Ishikawa (cell line): ENCODE measurements at regions not wholly inside any gene's neighbourhood (a gene's known extent, or its start where the extent isn't known, plus 50 kb on each side); places are given as distances from the start of the nearest gene placed in this dataset.

ENCODE experiments used
- CEBPB ChIP-seq: IDR thresholded peaks from 2 replicates; pipeline ENCODE4 v1.6.1; 2012
- CREB1 ChIP-seq: IDR thresholded peaks from 2 replicates; pipeline ENCODE4 v1.6.1; 2012; ENCODE audit warnings: low read depth
- EGR1 ChIP-seq: IDR thresholded peaks from 2 replicates; pipeline ENCODE4 v1.6.1; 2012
- EP300 ChIP-seq: IDR thresholded peaks from 2 replicates; pipeline ENCODE4 v1.6.1; 2012; ENCODE audit warnings: borderline replicate concordance
- FOXM1 ChIP-seq: IDR thresholded peaks from 2 replicates; pipeline ENCODE4 v1.6.1; 2012; ENCODE audit warnings: low read depth, borderline replicate concordance
- NFIC ChIP-seq: IDR thresholded peaks from 2 replicates; pipeline ENCODE4 v1.6.1; 2012
- RAD21 ChIP-seq: IDR thresholded peaks from 2 replicates; pipeline ENCODE4 v1.6.1; 2012; ENCODE audit warnings: low read depth
- TAF1 ChIP-seq: IDR thresholded peaks from 2 replicates; pipeline ENCODE4 v1.6.1; 2012; ENCODE audit warnings: low read depth, mild to moderate bottlenecking
- TCF12 ChIP-seq: IDR thresholded peaks from 2 replicates; pipeline ENCODE4 v1.6.1; 2012; ENCODE audit warnings: low read depth
- TEAD4 ChIP-seq: IDR thresholded peaks from 2 replicates; pipeline ENCODE4 v1.6.1; 2012
- YY1 ChIP-seq: IDR thresholded peaks from 2 replicates; pipeline ENCODE4 v1.6.1; 2012; ENCODE audit warnings: low read depth
- ZBTB7A ChIP-seq: IDR thresholded peaks from 2 replicates; pipeline ENCODE4 v1.6.1; 2012; ENCODE audit warnings: low read depth
- TF ChIP-seq, protein P1 (sequence below): IDR thresholded peaks from 2 replicates; pipeline ENCODE4 v1.6.1; 2012
- TF ChIP-seq, protein P2 (sequence below): IDR thresholded peaks from 2 replicates; pipeline ENCODE4 v1.6.1; 2012
- TF ChIP-seq, protein P3 (sequence below): IDR thresholded peaks from 2 replicates; pipeline ENCODE4 v1.6.1; 2012; ENCODE audit warnings: low read depth, mild to moderate bottlenecking

DNA sequence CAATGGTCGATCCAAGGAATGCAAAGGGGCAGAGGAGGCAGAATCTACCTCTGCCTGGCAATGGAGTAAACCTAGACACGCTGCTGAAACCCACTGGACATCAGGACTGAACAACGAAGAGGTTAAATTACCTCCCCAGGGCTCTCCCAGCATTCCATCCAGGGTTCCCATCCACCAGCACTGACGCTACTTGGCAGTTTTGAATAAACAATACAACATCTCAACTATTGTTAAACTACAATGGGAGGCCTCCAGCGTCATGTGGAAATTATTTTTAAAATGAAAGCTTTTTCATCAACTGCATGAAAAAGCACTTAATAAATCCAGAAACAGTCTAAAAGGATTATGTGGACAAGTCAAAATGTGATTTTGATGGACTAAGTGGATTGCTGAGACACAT is 96.8 kb upstream of the NHSL1 start:
- TF ChIP-seq, protein P1, sequence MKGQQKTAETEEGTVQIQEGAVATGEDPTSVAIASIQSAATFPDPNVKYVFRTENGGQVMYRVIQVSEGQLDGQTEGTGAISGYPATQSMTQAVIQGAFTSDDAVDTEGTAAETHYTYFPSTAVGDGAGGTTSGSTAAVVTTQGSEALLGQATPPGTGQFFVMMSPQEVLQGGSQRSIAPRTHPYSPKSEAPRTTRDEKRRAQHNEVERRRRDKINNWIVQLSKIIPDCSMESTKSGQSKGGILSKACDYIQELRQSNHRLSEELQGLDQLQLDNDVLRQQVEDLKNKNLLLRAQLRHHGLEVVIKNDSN: no peak
- no peak for TF ChIP-seq NFIC
- TF ChIP-seq TAF1: no peak
- TF ChIP-seq EP300: no peak
- no peak for TF ChIP-seq RAD21
- TF ChIP-seq YY1: no peak
- TF ChIP-seq, protein P2, sequence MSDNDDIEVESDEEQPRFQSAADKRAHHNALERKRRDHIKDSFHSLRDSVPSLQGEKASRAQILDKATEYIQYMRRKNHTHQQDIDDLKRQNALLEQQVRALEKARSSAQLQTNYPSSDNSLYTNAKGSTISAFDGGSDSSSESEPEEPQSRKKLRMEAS: no peak
- TF ChIP-seq, protein P3, sequence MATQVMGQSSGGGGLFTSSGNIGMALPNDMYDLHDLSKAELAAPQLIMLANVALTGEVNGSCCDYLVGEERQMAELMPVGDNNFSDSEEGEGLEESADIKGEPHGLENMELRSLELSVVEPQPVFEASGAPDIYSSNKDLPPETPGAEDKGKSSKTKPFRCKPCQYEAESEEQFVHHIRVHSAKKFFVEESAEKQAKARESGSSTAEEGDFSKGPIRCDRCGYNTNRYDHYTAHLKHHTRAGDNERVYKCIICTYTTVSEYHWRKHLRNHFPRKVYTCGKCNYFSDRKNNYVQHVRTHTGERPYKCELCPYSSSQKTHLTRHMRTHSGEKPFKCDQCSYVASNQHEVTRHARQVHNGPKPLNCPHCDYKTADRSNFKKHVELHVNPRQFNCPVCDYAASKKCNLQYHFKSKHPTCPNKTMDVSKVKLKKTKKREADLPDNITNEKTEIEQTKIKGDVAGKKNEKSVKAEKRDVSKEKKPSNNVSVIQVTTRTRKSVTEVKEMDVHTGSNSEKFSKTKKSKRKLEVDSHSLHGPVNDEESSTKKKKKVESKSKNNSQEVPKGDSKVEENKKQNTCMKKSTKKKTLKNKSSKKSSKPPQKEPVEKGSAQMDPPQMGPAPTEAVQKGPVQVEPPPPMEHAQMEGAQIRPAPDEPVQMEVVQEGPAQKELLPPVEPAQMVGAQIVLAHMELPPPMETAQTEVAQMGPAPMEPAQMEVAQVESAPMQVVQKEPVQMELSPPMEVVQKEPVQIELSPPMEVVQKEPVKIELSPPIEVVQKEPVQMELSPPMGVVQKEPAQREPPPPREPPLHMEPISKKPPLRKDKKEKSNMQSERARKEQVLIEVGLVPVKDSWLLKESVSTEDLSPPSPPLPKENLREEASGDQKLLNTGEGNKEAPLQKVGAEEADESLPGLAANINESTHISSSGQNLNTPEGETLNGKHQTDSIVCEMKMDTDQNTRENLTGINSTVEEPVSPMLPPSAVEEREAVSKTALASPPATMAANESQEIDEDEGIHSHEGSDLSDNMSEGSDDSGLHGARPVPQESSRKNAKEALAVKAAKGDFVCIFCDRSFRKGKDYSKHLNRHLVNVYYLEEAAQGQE: no peak
- no peak for TF ChIP-seq TEAD4

DNA sequence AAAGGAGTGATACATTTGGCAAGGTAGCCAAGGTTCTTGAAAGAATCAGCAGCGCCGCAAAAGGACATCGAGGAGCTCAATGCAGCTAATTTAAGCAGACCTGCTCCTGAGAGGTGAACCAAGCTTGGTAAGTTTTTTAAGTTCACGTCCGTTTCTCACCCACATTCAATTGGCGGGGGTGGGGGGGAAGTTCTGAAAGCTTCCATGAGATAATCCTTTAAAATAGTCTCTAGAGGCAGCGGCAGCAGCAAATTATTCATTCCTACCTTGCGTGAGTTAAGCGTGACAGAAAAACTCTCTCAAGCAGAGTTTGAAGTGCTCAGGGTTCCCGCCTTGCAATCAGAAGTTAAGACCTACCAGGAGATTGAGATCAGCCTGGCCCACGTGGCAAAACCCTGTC is 97.3 kb upstream of the NHSL1 start:
- no peak for TF ChIP-seq TEAD4
- TF ChIP-seq CEBPB: no peak
- TF ChIP-seq, protein P3: no peak

DNA sequence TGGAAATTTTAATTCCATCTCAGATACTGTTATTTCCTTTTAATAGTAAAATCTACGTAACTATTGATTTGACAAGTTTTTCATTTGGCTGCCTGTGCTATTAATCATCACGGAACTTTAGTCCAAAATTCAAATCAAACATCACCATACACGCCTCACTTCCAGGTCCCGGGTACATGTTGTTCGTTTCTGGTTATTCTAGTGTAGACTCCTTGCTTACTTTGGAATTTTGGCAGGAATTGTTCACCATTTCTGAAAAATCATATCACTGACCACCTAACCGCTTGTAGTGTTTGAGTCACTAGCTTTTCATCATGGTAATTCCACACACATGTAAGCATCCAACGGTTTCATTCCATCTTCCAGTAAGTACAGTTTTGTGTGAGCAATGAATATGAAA is 98.0 kb upstream of the NHSL1 start:
- TF ChIP-seq YY1 (no peak), TCF12 (no peak), NFIC (no peak), CEBPB (no peak), CREB1 (no peak), RAD21 (no peak), EP300 (no peak), TEAD4 (no peak), EGR1 (no peak)
- TF ChIP-seq, protein P1: no peak
- TF ChIP-seq, protein P2: no peak

DNA sequence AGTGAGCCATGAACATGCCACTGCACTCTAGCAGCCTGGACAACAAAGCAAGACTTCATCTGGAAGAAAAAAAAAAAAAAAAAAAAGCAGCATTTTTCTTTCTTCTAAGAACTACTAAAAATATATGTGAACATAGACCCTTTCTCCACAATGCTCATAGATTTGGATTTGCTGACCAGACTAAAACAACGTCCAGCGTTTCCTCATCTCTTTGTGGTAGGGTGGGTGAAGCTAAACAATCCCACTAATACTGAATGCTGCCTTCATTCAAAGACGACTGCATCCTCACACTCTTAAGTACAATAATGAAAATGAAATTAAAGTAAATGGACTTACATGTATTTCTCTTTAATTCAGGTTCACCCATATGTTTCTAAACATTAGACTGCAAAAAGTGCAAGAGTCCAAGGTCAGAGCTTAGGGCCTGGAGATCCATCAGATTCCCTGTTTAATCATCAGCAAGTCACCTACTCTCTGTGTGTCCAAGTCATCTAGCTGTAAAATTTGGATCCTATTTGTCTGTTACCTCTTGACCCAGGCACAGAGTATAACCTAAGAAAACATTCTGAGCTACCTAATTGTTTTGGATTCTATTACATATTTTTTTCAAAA is 99.4 kb upstream of the NHSL1 start:
- TF ChIP-seq FOXM1 (no peak), EP300 (no peak), ZBTB7A (no peak), TEAD4 (no peak)
- TF ChIP-seq, protein P1: no peak

DNA sequence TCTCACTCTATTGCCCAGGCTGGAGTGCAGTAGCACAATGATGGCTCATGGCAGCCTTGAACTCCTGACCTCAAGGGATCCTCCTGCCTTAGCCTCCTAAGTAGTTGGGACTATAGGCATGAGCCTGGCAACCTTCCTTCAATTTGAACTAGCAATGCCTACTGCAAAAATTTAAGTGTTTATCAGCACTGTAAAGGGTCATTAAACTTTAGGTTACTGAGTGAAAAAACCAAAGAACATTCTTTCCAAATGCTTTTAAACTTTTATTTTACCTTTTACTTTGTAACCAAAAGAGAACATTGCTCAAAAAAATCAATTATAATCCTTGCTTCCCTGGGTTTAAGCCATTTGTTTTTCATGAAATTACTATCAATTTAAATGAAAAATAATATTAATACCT is 101.0 kb upstream of the NHSL1 start:
- TF ChIP-seq CEBPB (no peak), EP300 (no peak), EGR1 (no peak), RAD21 (no peak), CREB1 (no peak), TCF12 (no peak), TAF1 (no peak), TEAD4 (no peak), FOXM1 (no peak), YY1 (no peak), ZBTB7A (no peak), NFIC (no peak)
- TF ChIP-seq, protein P3: no peak
- TF ChIP-seq, protein P2: no peak
- TF ChIP-seq, protein P1: no peak
